ENCODE measurements at regions not wholly inside any gene's neighbourhood (a gene's known extent, or its start where the extent isn't known, plus 50 kb on each side); places are given as distances from the start of the nearest gene placed in this dataset.

- peak; percentile 89 for DNase-seq
Observed at GRCh38 chr13:48892053-48892687, 83.5 kb upstream of the FNDC3A start.

DNA sequence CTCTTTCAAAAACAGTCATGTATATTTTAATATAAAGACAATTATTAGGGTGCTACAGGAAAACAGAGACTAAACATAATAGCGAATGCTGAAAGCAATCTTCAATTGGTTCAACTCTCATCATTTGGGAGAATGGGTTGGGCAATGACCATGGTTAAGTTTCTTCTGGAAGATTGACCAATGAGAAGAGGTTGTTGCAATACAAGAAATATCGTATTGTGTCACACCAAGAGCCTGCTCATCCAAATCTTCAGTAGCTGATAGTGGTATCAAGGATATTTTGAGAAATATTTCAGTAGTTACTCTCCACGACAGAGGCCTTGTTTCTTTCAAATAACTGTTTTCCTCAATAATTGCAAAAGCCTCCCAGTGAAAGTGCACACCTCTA lies 83.0 kb upstream of the FNDC3A start:
- no peak for DNase-seq

GRCh38 chr13:48896312-48896711 lies 79.4 kb upstream of the FNDC3A start:
- peak; percentile 48 for DNase-seq

GRCh38 chr13:48901781-48902180 lies 73.9 kb upstream of the FNDC3A start:
- no peak for DNase-seq

GRCh38 chr13:48902368-48902767 lies 73.3 kb upstream of the FNDC3A start:
- DNase-seq, result no peak

GRCh38 chr13:48904668-48905290 lies 70.9 kb upstream of the FNDC3A start:
- no peak for DNase-seq

- DNase-seq, result no peak
Observed at GRCh38 chr13:48906200-48906599, 69.5 kb upstream of the FNDC3A start.

DNA sequence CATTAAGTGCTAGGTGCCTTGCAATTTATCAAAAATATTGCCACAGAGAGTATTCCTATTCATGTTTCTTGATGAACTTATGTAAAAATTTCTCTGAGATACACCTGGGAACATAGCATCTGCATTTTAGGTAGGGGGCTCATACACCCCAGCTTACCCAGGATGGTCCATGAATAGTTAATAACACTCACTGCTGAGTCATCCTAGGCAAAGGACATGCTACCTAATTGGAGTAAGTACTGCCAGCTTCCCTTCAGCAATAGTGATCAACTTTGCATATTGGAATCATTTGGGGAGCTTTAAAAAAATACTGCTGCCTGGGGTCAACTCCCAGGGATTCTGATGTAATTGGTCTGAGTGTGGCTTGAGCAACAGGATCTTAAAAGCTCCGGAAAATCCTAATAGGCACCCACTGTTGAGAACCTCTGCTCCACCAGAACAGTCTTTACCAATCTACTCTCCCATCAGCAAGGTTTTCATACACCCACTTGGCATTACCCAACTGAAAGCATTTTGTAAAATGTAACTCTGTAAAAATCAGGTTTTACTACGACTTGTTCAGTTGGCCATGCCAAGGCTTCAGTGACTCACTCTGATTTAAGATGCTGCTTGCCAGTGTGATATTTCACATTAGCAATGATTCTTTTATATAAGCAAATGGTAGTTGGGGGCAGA lies 67.2 kb upstream of the FNDC3A start:
- no peak for DNase-seq

- no peak for DNase-seq
Observed at GRCh38 chr13:48909056-48909389, 66.7 kb upstream of the FNDC3A start.

- no peak for DNase-seq
Observed at GRCh38 chr13:48910686-48911085, 65.0 kb upstream of the FNDC3A start.

DNA sequence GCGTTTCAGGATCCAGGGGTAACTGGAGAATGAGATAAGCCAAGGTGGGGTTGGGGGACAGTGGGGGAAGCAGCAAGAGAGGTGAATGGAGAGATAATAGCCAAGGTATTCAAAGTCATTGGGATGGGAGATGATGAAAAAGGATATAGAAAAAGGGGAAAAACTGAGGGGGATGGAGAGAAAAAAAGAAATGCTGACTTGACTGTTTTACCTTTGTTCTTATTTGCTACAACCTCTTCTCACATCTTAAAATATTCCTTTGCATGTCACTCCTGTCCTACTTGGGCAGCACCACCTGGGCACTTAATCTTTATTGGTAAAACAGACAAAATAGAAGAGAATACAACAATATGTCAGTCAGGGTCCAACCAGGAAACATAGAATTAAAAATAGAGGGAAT lies 56.0 kb upstream of the FNDC3A start:
- no peak for DNase-seq

DNA sequence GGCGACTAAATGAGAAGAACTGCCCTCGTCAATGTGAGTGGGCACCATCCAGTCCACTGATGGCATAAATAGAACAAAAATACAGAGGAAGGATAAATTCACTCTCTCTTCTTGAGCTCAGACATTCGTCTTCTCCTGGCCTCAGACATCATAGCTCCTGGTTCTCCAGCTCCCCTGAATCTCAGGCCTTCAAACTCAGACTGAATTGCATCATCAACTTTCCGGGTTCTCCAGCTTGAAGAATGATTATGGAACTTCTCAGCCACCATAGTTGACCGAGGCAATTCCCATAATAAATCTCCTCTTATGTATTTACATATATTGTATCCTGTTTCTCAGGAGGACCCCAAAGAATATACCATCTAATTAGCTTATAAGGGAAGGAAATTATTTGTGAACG lies 55.0 kb upstream of the FNDC3A start:
- DNase-seq, result no peak

- no peak for DNase-seq
Observed at GRCh38 chr13:48923376-48923775, 52.3 kb upstream of the FNDC3A start.

GRCh38 chr13:48925001-48925400 lies 50.7 kb upstream of the FNDC3A start:
- no peak for DNase-seq

Measured in dermis blood vessel endothelial cell (primary cell).